Endodermal cell (in vitro differentiated cells): ENCODE measurements at regions not wholly inside any gene's neighbourhood (a gene's known extent, or its start where the extent isn't known, plus 50 kb on each side); places are given as distances from the start of the nearest gene placed in this dataset.

ENCODE experiments used
- DNase-seq: peaks from one replicate; pipeline ENCODE4 v3.0.0-alpha.2; 2017
- H3K27ac ChIP-seq: 2 replicates; pipeline ENCODE4 v1.5.1; 2013; ENCODE audit warnings: mild to moderate bottlenecking, low read depth, low read length, moderate library complexity
- H3K27me3 ChIP-seq: 2 replicates; pipeline ENCODE4 v1.6.1; 2013; ENCODE audit warnings: mild to moderate bottlenecking, low read length, moderate library complexity; ENCODE audit not compliant: insufficient read depth, control insufficient read depth, poor library complexity, severe bottlenecking
- H3K36me3 ChIP-seq: 2 replicates; pipeline ENCODE4 v1.7.0; 2013; ENCODE audit warnings: mild to moderate bottlenecking, low read length, moderate library complexity; ENCODE audit not compliant: control insufficient read depth, insufficient read depth
- H3K4me1 ChIP-seq: one replicate; pipeline ENCODE4 v1.7.0; 2013; ENCODE audit warnings: low read length; ENCODE audit not compliant: control insufficient read depth, insufficient read depth
- H3K4me3 ChIP-seq: 2 replicates; pipeline ENCODE4 v1.5.1; 2013; ENCODE audit warnings: mild to moderate bottlenecking, low read length, moderate library complexity
- H3K9ac ChIP-seq: 2 replicates; pipeline ENCODE4 v1.6.1; 2013; ENCODE audit warnings: mild to moderate bottlenecking, low read length, moderate library complexity; ENCODE audit not compliant: poor library complexity, severe bottlenecking; ENCODE audit errors: extremely low read depth
- H3K9me3 ChIP-seq: 2 replicates; pipeline ENCODE4 v1.6.1; 2013; ENCODE audit warnings: mild to moderate bottlenecking, low read length, moderate library complexity; ENCODE audit not compliant: control insufficient read depth
- H3K27ac Mint-ChIP-seq: 2 replicates; pipeline ENCODE4 v1.8.0; 2020; ENCODE audit warnings: mixed read lengths
- H3K27me3 Mint-ChIP-seq: 2 replicates; pipeline ENCODE4 v1.8.0; 2021; ENCODE audit warnings: mild to moderate bottlenecking, mixed read lengths; ENCODE audit not compliant: insufficient read depth
- H3K36me3 Mint-ChIP-seq: 2 replicates; pipeline ENCODE4 v1.8.0; 2020; ENCODE audit warnings: low read depth, mixed read lengths
- H3K4me1 Mint-ChIP-seq: 2 replicates; pipeline ENCODE4 v1.8.0; 2020; ENCODE audit warnings: mixed read lengths
- H3K4me3 Mint-ChIP-seq: 2 replicates; pipeline ENCODE4 v1.8.0; 2020; ENCODE audit warnings: mild to moderate bottlenecking, moderate library complexity, mixed read lengths
- H3K9me3 Mint-ChIP-seq: 2 replicates; pipeline ENCODE4 v1.8.0; 2020; ENCODE audit warnings: mild to moderate bottlenecking, mixed read lengths
- CTCF ChIP-seq: fragments of 200-600 bp; sonication (generic); conservative IDR thresholded peaks from 2 replicates; pipeline ENCODE4 v1.5.0; 2021; ENCODE audit warnings: antibody characterized with exemption, mild to moderate bottlenecking
- WGBS, 2 experiments: methylation state at CpG; one replicate each; pipeline versions ENCODE4 v1.1.5 to v1.1.7; 2013; ENCODE audit warnings: missing lambda C conversion rate in 2 of 2, mixed read lengths in 1 of 2; ENCODE audit not compliant: insufficient coverage in 1 of 2, insufficient read length in 1 of 2; 5-methylcytosine and 5-hydroxymethylcytosine counted together

- no peak overlapping the region for H3K27ac Mint-ChIP-seq
- 70 to 75% methylated on average over 1 to 6 of the region's 6 CpGs for WGBS, 2 experiments
Observed at GRCh38 chr18:70641156-70641775, 352.4 kb downstream of the SOCS6 start.

GRCh38 chr18:70640336-70640887, 351.6 kb downstream of the SOCS6 start:
- Mint-ChIP-seq H3K9me3 (no peaks in the 10 kb centered on the region), H3K4me1 (no peaks in the 10 kb centered on the region)

More at GRCh38 chr18:70641156-70641775, 352.4 kb downstream of the SOCS6 start:
- Histone ChIP-seq H3K27ac (no peak overlapping the region), H3K4me1 (no peaks in the 10 kb centered on the region), H3K36me3 (no peaks in the 10 kb centered on the region), H3K9ac (no peak overlapping the region), H3K9me3 (peaks cover 56% of the 10 kb centered on the region), H3K4me3 (no peak overlapping the region), H3K27me3 (no peaks in the 10 kb centered on the region)
- H3K36me3 Mint-ChIP-seq, result no peaks in the 10 kb centered on the region
- H3K9me3 Mint-ChIP-seq, result no peaks in the 10 kb centered on the region
- no peak for TF ChIP-seq CTCF
- no peaks in the 10 kb centered on the region for H3K27me3 Mint-ChIP-seq
- H3K4me3 Mint-ChIP-seq, result no peak overlapping the region
- DNase-seq, result no peak
- no peaks in the 10 kb centered on the region for H3K4me1 Mint-ChIP-seq

GRCh38 chr18:70636991-70637390, 348.1 kb downstream of the SOCS6 start:
- WGBS, 2 experiments, result 88% methylated on average over 1 of the region's 1 CpG; no CpG with 5 or more reads in 1 of the 2 experiments
- TF ChIP-seq CTCF, result no peak
- H3K27me3 ChIP-seq, result no peaks in the 10 kb centered on the region
- H3K9me3 Mint-ChIP-seq, result no peaks in the 10 kb centered on the region
- no peak overlapping the region for H3K9ac ChIP-seq
- H3K9me3 ChIP-seq, result peaks cover 59% of the 10 kb centered on the region
- H3K36me3 ChIP-seq, result no peaks in the 10 kb centered on the region
- no peaks in the 10 kb centered on the region for H3K36me3 Mint-ChIP-seq
- H3K4me1 ChIP-seq, result no peaks in the 10 kb centered on the region
- DNase-seq, result no peak
- H3K27me3 Mint-ChIP-seq, result no peaks in the 10 kb centered on the region
- H3K27ac Mint-ChIP-seq, result no peak overlapping the region
- H3K27ac ChIP-seq, result no peak overlapping the region
- no peak overlapping the region for H3K4me3 Mint-ChIP-seq
- H3K4me1 Mint-ChIP-seq, result no peaks in the 10 kb centered on the region
- H3K4me3 ChIP-seq, result no peak overlapping the region

More at GRCh38 chr18:70640336-70640887, 351.6 kb downstream of the SOCS6 start:
- no peak for DNase-seq
- TF ChIP-seq CTCF, result no peak
- Histone ChIP-seq H3K4me3 (no peak overlapping the region), H3K27me3 (no peaks in the 10 kb centered on the region), H3K9me3 (peaks cover 60% of the 10 kb centered on the region), H3K4me1 (no peaks in the 10 kb centered on the region), H3K27ac (no peak overlapping the region), H3K36me3 (no peaks in the 10 kb centered on the region), H3K9ac (no peak overlapping the region)
- H3K27ac Mint-ChIP-seq, result no peak overlapping the region
- H3K4me3 Mint-ChIP-seq, result no peak overlapping the region
- no peaks in the 10 kb centered on the region for H3K36me3 Mint-ChIP-seq
- 74% methylated on average over 2 of the region's 2 CpGs; no CpG with 5 or more reads in 1 of the 2 experiments for WGBS, 2 experiments
- no peaks in the 10 kb centered on the region for H3K27me3 Mint-ChIP-seq
